T-helper 2 cell (primary cell): ENCODE measurements at regions not wholly inside any gene's neighbourhood (a gene's known extent, or its start where the extent isn't known, plus 50 kb on each side); places are given as distances from the start of the nearest gene placed in this dataset.
"Not testable (repeated sequence)": the region's sequence is repeated elsewhere in the genome, so short reads cannot be mapped to it uniquely, and the experiment has no call there.

Source experiments
- DNase-seq, 5 experiments: peaks; one replicate each; pipeline versions ENCODE4 v3.0.0 to v3.0.0-alpha.2; 2012 to 2022

- not testable (repeated sequence) for DNase-seq
These were observed 282.0 kb downstream of the C1D start for GRCh38 chr2:67780841-67781240.

GRCh38 chr2:67782443-67782842, 280.4 kb downstream of the C1D start:
- no peak for DNase-seq

- no peak for DNase-seq
These were observed 279.8 kb downstream of the C1D start for GRCh38 chr2:67783026-67783425.

GRCh38 chr2:67790622-67791021, 272.2 kb downstream of the C1D start:
- DNase-seq, result no peak

GRCh38 chr2:67792191-67792590, 270.6 kb downstream of the C1D start:
- no peak for DNase-seq

GRCh38 chr2:67792681-67793091, 270.1 kb downstream of the C1D start:
- no peak for DNase-seq

- DNase-seq, result no peak
These were observed 264.8 kb downstream of the C1D start for GRCh38 chr2:67797801-67798540.

GRCh38 chr2:67798541-67799160, 264.2 kb downstream of the C1D start:
- DNase-seq, result no peak

- DNase-seq, result no peak
These were observed 262.9 kb downstream of the C1D start for GRCh38 chr2:67799886-67800285.

- no peak for DNase-seq
These were observed 260.5 kb downstream of the C1D start for GRCh38 chr2:67802291-67802690.

- DNase-seq, result no peak
These were observed 260.0 kb downstream of the C1D start for GRCh38 chr2:67802824-67803223.

- DNase-seq, result no peak
These were observed 256.0 kb downstream of the C1D start for GRCh38 chr2:67806816-67807215.

- no peak for DNase-seq
These were observed 254.7 kb downstream of the C1D start for GRCh38 chr2:67808112-67808511.

GRCh38 chr2:67812682-67813081, 250.1 kb downstream of the C1D start:
- no peak for DNase-seq

- DNase-seq, result no peak
These were observed 239.1 kb downstream of the C1D start for GRCh38 chr2:67823726-67824125.

- no peak for DNase-seq
These were observed 238.6 kb downstream of the C1D start for GRCh38 chr2:67824186-67824585.

- DNase-seq, result no peak
These were observed 237.3 kb downstream of the C1D start for GRCh38 chr2:67825476-67825875.

- no peak for DNase-seq
These were observed 234.7 kb downstream of the C1D start for GRCh38 chr2:67828066-67828465.

- DNase-seq, result no peak
These were observed 233.3 kb downstream of the C1D start for GRCh38 chr2:67829470-67829869.

GRCh38 chr2:67833632-67834031, 229.2 kb downstream of the C1D start:
- DNase-seq, result no peak

GRCh38 chr2:67834482-67834881, 228.3 kb downstream of the C1D start:
- DNase-seq, result no peak

GRCh38 chr2:67835266-67835665, 227.5 kb downstream of the C1D start:
- DNase-seq, result no peak

GRCh38 chr2:67836866-67837265, 225.9 kb downstream of the C1D start:
- DNase-seq, result no peak

- no peak for DNase-seq
These were observed 224.6 kb downstream of the C1D start for GRCh38 chr2:67838205-67838604.

- no peak for DNase-seq
These were observed 223.6 kb downstream of the C1D start for GRCh38 chr2:67839242-67839641.
